ENCODE measurements at regions not wholly inside any gene's neighbourhood (a gene's known extent, or its start where the extent isn't known, plus 50 kb on each side); places are given as distances from the start of the nearest gene placed in this dataset.

GRCh38 chr2:8044046-8044594 is 637.7 kb upstream of the ID2 start:
- no peak for DNase-seq (ENCODE audit: low spot score)

GRCh38 chr2:8045081-8045614 is 636.7 kb upstream of the ID2 start:
- DNase-seq (ENCODE audit: low spot score) = no peak

DNA sequence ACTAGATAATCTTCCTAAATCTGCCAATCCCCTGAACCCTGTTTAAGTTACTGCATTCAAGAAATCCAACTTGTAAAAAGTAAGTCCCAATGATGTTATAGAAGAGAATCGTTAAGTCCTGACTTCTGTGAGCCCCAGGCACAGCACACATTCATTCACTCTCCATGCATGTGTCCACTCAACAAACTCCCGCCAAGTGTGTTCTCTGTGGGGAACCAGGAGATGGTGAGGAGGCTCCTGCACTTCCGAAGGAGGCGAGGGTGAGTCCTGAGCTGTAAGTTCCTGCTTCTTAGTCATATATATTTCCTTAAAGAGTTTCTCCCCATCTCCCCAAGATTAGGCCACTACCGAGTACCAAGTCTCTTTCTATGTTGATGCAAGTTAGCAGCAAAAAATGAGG is 635.0 kb upstream of the ID2 start:
- no peak for DNase-seq (ENCODE audit: low spot score)

DNA sequence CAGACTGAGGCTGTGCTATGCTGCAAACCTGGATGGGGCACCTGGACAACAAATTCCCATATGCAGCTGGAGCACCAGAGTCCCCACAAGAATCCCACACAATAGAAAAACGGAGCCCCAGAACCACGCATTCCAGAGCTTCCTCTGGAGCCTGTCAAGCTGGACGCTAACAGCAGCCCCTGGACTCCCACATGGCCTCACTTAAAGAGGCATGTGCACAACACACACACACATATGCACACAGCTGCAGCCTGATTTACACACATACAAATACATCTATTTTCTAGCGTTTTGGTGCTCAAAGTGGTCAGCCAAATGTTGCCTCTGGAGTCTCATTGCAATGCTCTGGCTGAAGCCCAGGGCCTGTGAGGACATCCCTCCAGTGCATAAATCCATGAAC is 632.7 kb upstream of the ID2 start:
- DNase-seq (ENCODE audit: low spot score) = no peak

- no peak for DNase-seq (ENCODE audit: low spot score)
Measured at GRCh38 chr2:8049851-8050571, 631.8 kb upstream of the ID2 start.

DNA sequence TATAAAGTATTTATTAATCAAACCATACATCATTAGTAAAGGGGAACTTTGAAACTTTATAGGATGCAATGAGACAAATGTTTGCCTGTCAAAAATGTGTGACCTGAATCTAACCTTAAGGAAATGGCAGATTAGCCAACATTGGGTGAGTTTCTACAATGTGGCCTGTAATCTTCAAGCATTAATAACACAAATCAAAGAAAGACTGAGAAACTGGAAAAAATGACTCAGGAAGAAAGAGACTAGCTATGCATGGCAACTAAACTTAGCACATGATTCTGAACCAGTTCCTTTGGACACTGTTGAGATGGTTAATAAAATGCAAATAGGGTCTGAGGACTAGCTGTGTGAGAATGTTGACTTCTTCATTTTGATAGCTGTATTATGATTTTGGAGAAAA is 628.6 kb upstream of the ID2 start:
- DNase-seq (ENCODE audit: low spot score) = no peak

DNA sequence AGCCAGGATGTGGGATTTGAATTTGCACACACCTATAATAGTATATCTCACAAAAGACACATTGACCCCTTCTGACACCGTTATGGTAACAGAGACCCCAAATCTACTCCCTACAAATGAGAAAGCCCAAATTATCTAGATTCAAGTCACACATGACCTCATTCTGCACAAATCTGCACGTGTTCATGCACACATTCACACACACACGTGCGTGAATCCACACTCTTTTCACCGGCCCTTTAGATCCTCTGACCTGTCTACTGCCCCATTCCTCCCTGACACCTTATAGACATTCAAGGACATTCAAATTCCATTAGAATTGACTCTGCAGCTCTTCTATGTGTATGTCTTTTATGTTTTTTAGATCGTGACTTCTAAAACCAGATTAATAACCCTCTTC is 627.8 kb upstream of the ID2 start:
- no peak for DNase-seq (ENCODE audit: low spot score)

GRCh38 chr2:8058652-8059051 is 623.2 kb upstream of the ID2 start:
- DNase-seq (ENCODE audit: low spot score) = no peak

- DNase-seq (ENCODE audit: low spot score) = no peak
Measured at GRCh38 chr2:8059255-8059654, 622.6 kb upstream of the ID2 start.

- DNase-seq (ENCODE audit: low spot score) = no peak
Measured at GRCh38 chr2:8059794-8060193, 622.1 kb upstream of the ID2 start.

DNA sequence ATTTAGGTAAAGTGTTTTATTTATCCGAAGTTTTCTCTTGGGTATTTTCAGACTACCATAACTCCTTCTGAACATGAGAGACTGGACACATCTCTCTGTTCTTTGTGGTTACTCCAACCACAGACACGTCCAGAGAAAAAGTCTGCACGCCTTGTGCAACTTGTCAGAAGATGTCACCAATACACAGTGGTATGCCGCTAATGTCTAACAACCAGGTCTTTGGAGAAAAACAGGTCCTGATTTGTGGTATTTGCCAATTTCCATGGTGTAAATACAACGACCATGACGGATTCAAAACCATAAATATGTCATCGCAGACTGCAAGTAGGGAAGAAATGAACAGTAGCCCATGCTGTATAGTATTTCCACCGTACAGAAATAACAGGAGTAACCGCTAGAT is 620.6 kb upstream of the ID2 start:
- no peak for DNase-seq (ENCODE audit: low spot score)

DNA sequence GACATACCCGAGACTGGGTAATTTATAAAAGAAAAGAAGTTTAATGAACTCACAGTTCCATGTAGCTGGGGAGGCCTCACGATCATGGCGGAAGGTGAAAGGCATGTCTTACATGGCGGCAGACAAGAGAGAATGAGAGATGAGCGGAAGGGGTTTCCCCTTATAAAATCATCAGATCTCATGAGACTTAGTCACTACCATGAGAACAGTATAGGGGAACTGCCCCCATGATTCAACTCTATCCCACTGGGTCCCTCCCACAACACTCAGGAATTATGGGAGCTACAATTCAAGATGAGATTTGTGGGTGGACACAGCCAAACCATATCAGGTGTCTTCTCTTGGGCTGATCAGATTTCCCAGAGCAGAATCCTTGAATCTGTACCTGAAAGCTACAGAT is 617.3 kb upstream of the ID2 start:
- DNase-seq (ENCODE audit: low spot score) = no peak

GRCh38 chr2:8065191-8065590 is 616.7 kb upstream of the ID2 start:
- DNase-seq (ENCODE audit: low spot score) = no peak

DNA sequence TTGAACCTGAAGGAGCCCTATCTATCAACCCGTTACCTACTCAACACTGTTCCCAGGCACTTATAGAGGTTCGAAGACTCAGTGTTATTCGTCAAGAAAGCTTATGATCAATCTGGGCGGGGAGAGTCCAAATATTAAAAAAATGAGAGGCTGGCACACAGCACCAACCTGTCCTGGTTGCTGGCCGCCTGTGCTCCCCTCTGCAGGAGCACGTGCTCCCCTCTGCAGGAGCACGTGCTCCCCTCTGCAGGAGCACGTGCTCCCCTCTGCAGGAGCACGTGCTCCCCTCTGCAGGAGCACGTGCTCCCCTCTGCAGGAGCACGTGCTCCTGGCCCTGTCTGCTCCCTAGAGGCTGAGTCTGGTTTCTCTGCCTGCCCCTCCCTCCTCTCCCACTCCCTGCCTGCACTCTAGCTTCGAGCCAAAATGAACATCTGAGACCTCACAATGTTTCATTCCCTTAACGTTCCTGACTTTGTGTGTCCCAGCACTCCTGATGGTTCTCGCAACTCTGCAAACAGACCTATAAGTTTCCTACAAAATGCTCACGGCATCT is 614.0 kb upstream of the ID2 start:
- DNase-seq (ENCODE audit: low spot score) = no peak

DNA sequence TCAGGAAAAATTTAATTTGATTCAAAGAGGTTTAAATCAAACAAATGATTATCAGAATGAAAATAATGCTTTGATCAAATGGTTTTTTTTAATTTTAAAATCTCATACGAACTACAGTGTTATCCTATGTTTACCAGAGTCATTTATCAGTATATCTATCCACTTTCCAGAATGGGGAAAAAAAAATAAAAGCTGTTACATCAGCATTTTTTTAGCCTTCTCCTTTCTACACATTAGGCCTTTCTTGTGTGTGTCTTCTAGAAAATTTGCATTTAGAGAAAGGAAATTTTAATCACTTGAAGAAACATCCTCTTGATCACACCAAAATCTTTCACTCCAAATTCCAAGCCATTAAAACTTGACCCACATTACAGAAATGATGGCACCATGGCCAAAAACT is 608.9 kb upstream of the ID2 start:
- no peak for DNase-seq (ENCODE audit: low spot score)

GRCh38 chr2:8073916-8074315 is 607.9 kb upstream of the ID2 start:
- no peak for DNase-seq (ENCODE audit: low spot score)

DNA sequence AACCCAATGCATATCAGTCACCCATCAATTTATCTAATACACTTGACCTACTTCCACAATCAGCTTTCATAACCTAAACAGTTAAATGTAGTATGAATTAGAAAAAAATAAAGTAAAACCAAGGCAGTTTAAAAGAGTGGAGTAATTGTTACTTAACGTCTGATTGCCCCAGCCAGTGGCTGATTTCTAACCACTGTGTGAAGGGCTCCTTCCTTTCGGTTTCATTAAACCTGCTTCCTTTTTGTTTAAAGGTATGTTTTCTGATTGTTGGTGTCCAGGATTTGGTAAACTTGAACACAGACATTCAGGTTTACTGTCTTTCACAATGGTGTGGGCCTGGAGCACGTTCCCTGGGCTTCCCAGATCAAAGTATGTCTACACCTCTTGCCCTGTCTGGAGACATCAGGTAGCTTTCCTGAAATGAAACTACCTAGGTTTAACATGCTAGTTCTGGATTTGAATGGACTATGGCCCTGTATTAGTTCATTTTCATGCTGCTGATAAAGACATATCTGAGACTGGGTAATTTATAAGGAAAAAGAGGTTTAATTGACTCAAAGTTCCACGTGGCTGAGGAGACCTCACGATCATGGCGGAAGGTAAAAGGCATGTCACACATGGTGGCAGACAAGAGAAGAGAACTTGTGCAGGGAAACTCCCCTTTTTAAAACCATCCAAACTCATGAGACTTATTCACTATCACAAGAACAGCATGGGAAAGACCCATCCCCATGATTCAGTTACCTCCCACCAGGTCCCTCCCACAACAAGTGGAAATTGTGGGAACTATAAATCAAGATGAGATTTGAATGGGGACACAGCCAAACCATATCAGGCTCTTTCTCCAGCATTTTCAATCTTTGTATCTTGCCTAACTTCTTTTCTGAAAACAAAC is 605.2 kb upstream of the ID2 start:
- no peak for DNase-seq (ENCODE audit: low spot score)

DNA sequence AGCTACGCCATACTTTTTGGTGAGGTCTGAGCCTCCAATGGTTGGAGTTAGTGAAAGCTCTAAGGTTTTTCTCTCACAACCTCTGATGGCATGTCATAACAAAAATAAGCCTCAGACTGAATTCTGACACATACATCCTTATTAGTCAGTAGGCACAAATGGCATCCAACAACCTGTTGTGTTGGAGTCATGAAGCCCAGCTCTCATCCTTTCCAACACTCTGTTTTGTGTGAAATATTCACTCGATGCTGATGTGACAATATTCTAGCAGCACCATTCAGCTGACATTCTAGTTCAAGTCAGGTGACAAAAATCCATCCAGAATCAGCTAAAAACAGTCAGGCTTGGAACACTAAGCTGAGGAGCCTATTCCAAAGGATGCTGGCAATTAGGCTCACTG is 603.2 kb upstream of the ID2 start:
- DNase-seq (ENCODE audit: low spot score) = no peak

GRCh38 chr2:8080063-8080462 is 601.8 kb upstream of the ID2 start:
- no peak for DNase-seq (ENCODE audit: low spot score)

DNA sequence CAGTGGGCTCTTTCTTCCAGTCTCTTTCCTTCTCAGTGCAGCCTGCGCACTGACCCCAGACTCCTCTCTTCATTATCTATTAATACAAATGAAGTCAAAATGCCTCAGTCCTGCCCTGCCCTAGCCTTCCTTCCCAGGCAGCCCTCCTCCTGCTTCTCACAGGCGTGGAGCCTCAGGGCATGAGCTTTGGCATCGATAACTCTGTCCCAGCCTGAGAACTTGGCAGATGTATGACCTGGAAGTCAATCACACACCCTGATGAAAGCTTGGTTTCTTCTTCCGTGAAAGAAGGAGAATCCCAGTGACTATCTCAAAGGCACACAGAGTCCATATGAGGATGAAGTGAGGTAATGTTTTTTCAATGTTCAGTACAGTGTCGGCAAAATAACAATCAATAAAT is 600.7 kb upstream of the ID2 start:
- no peak for DNase-seq (ENCODE audit: low spot score)

DNA sequence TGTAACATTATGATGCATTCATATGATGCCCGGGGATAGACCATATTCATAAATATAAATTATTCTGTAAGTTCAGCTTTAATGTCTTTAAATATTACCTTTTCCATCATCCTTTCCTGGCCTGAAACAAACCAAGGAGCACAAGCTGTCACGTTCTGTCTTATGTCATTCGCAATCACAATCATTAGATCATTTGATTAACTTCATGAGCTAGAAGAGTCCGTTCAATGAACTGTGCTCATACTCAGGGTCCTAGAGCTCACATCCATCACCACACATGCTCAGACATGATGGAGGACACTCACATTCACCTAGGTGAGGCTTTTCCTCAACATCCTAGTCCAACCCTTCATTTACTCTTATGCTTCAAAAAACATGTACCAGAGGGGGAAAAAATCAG is 599.0 kb upstream of the ID2 start:
- DNase-seq (ENCODE audit: low spot score) = no peak

DNA sequence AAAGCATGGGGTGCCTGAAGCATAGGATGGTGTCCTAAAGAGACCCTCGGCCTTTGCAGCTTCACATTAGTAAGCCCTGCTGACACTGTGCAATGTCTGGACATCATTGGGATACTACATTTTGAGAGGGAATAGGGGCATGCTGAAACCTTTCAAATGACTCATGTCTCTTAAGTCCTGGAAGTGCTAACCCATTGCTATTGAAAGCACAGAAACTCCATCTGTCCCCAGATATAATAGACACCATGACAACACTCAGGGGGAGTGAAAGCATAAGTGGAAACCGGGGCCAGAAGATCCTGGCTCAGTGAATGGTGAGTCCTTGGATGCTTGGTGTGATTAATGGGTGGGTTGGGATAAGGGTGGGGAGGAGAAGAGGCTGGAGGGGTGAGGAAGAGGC is 595.5 kb upstream of the ID2 start:
- no peak for DNase-seq (ENCODE audit: low spot score)

Measured in D341Med (cell line).